OCI-LY1 (cell line): ENCODE measurements at regions not wholly inside any gene's neighbourhood (a gene's known extent, or its start where the extent isn't known, plus 50 kb on each side); places are given as distances from the start of the nearest gene placed in this dataset.

Experiments
- EZH2 ChIP-seq: fragments of 200-600 bp; sonication (generic), shearing (Covaris generic); IDR thresholded peaks from 2 replicates; pipeline ENCODE4 v1.8.0; 2017; ENCODE audit warnings: borderline replicate concordance, mixed run types, mild to moderate bottlenecking, antibody characterized with exemption, low read length, moderate library complexity, mixed read lengths
- TF ChIP-seq, protein P1 (sequence below): fragments of 200-600 bp; sonication (generic), shearing (Covaris generic); IDR thresholded peaks from 2 replicates; pipeline ENCODE4 v1.5.1; 2017; ENCODE audit warnings: mild to moderate bottlenecking, antibody characterized with exemption, low read length, moderate library complexity, mixed read lengths

DNA sequence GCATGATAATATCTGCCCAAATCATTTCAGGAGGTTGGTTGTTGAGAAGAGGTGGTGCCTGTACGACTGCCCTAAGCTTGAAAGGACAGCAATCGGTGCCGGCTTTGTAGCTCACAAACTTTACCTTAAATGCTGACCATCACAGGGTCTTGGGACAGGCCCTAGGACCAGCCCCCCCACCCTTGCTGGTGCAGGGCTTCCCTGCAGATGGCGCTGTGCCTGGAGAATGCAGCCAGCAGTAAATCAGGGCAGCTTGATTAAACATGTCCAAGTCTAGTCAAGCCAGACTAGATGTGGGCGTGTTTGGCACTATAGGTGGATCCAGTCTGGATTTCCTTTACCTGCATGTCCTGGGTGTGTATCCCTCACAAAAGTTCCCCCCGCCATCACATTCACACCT, 135.5 kb upstream of the CRHR1 start:
- TF ChIP-seq, protein P1, sequence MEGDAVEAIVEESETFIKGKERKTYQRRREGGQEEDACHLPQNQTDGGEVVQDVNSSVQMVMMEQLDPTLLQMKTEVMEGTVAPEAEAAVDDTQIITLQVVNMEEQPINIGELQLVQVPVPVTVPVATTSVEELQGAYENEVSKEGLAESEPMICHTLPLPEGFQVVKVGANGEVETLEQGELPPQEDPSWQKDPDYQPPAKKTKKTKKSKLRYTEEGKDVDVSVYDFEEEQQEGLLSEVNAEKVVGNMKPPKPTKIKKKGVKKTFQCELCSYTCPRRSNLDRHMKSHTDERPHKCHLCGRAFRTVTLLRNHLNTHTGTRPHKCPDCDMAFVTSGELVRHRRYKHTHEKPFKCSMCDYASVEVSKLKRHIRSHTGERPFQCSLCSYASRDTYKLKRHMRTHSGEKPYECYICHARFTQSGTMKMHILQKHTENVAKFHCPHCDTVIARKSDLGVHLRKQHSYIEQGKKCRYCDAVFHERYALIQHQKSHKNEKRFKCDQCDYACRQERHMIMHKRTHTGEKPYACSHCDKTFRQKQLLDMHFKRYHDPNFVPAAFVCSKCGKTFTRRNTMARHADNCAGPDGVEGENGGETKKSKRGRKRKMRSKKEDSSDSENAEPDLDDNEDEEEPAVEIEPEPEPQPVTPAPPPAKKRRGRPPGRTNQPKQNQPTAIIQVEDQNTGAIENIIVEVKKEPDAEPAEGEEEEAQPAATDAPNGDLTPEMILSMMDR = peak; percentile 34; the same call in 1 of the 2 replicates
- no peak for TF ChIP-seq EZH2
